Fibroblast of villous mesenchyme (primary cell): ENCODE measurements at regions not wholly inside any gene's neighbourhood (a gene's known extent, or its start where the extent isn't known, plus 50 kb on each side); places are given as distances from the start of the nearest gene placed in this dataset.

Experiments
- DNase-seq: peaks from one replicate; pipeline ENCODE4 v3.0.0-alpha.2; 2010; ENCODE audit warnings: low read depth
- H3K4me3 ChIP-seq: 2 replicates; pipeline ENCODE4 v1.5.1; 2011; ENCODE audit warnings: low read depth, mild to moderate bottlenecking, low read length
- CTCF ChIP-seq: IDR thresholded peaks from 2 replicates; pipeline ENCODE4 v1.5.1; 2012; ENCODE audit warnings: low read depth, mild to moderate bottlenecking, low read length; ENCODE audit not compliant: insufficient read depth

DNA sequence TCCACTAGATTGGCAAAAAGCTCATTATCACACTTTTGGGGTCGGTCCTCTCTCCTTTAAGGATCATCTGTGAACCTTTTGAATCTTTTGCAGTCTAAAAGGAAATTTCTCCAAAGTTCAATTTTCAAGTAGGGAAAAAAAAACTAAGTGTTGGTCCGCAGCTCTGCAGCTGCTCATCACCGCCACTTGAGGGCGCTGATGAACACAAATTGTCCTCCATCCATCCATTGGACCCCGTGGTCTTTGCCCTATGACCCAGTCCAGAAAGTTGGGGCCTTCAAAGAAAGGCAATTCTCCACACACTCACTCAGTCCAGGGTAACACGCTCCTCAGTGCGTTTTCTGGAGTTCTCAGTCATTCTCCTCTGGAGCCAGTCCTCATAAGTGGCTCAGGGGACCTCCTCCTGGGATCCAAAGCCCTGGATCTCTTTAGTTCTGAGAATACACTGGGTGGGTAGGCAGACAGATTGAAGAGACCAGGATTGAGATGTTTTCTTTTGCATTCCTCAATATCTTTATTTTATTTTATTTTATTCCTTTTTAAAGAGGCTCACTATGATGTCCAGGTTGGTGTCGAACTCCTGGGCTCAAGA is 63.6 kb upstream of the SLC28A3 start:
- TF ChIP-seq CTCF: peak; percentile 53
- H3K4me3 ChIP-seq: no peak overlapping the region
- DNase-seq: no peak

GRCh38 chr9:84405667-84406066 is 65.1 kb upstream of the SLC28A3 start:
- no peak for TF ChIP-seq CTCF

DNA sequence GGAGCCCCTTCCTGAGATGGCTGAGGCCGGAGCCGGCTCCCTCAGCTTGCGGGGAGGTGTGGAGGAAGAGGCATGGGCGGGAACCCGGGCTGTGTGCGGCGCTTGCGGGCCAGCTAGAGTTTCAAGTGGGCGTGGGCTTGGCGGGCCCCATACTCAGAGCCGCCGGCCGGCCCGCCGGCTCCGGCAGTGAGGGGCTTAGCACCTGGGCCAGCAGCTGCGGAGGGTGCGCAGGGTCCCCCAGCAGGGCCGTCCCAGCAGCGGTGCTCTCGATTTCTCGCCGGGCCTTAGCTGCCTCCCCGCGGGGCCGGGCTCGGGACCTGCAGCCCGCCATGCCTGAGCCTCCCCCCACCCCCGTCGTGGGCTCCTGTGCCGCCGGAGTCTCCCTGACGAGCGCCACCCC is 67.9 kb upstream of the SLC28A3 start:
- no peak for DNase-seq
- no peak overlapping the region for H3K4me3 ChIP-seq
- TF ChIP-seq CTCF: no peak

More at GRCh38 chr9:84405667-84406066, 65.1 kb upstream of the SLC28A3 start:
- H3K4me3 ChIP-seq: no peak overlapping the region
- DNase-seq: no peak

- no peak for TF ChIP-seq CTCF
- DNase-seq: no peak
- H3K4me3 ChIP-seq: no peak overlapping the region
Measured at GRCh38 chr9:84411683-84412267, 71.2 kb upstream of the SLC28A3 start.

DNA sequence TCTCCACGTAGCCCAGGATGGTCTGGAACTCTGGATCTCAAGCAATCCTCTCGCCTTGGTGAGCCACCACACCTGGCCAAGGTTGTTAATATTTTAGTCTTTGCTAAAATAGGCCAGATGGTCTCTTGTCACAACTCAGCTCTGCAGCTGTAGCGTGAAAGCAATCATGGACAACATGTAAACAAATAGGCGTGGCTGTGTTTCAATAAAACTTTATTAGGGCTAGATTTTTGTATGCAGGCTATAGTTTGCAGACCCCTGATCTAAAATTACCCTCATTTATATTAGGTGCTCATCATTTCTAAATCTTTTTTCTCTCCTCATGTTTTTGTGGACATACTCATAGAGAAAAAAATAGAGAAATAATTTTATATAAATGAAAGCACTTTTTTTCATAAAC is 72.1 kb upstream of the SLC28A3 start:
- no peak for DNase-seq
- no peak overlapping the region for H3K4me3 ChIP-seq
- TF ChIP-seq CTCF: no peak

DNA sequence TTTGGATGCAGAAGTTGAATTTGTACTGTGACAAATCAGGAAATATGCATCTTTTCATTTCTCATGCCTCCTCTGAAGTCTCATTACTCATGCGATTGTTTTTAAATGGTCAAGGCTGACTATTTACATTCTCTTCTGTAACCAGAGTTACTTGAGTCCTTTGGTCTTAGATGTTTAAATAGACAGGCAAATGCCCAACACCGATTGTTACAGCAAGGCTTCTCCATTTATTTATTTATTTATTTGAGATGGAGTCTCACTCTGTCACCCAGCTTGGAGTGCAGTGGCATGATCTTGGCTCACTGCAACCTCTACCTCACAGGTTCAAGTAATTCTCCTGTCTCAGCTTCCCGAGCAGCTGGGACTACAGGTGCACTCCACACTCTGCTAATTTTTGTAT is 72.7 kb upstream of the SLC28A3 start:
- no peak for DNase-seq
- no peak for TF ChIP-seq CTCF
- H3K4me3 ChIP-seq: no peak overlapping the region

DNA sequence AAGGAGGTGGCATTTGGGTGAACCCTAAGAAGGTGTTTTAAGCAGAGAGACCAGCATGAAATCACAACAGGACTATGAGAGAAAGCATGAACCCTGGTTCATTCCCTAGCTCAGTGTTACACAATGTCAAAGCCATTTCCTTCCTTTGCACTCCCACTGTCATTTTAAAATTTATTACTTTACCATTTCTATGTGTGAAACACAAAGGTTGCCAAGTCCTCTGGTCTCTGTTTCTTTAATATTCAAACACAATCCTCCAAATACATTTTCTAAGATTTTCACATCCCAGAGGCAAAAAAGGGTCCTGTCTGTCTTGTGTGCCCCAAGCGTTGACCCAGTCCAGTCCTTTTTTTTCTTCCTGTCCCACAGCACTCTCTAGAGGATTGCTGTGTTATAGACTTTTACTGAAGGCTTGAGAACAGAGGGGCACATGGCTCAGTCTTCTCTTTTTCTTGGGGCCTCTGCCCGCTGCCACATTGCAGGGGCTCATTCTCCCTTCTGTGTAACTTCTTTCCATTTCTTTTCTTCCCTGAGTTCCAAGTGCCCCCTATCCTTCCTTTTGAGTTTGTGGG is 78.6 kb upstream of the SLC28A3 start:
- H3K4me3 ChIP-seq: no peak overlapping the region
- TF ChIP-seq CTCF: no peak
- DNase-seq: no peak
